Heart left ventricle (tissue), 16 donors: ENCODE measurements at regions not wholly inside any gene's neighbourhood (a gene's known extent, or its start where the extent isn't known, plus 50 kb on each side); places are given as distances from the start of the nearest gene placed in this dataset.

Experiments
- ATAC-seq, 4 donors: fragments of 200-7000 bp; cut with Tn5 transposase; one replicate each; pipeline ENCODE4 v1.9.1; 2020 to 2022; ENCODE audit warnings: moderate library complexity in 4 of 4, mild to moderate bottlenecking in 3 of 4, moderate number of reproducible peaks in 1 of 4
- DNase-seq, 5 donors: peaks; one replicate each; pipeline ENCODE4 v3.0.0-alpha.2; 2020
- H3K27ac ChIP-seq, 12 donors: fragments of 200-600 bp; sonication (generic) in 4 of 12; one replicate each; pipeline versions ENCODE4 v1.5.0 to v1.8.0; 2016 to 2022; ENCODE audit warnings: mild to moderate bottlenecking in 2 of 12
- H3K27me3 ChIP-seq, 9 donors: fragments of 200-600 bp; sonication (generic) in 2 of 9; one replicate each; pipeline versions ENCODE4 v1.5.1 to v1.8.0; 2016 to 2022; ENCODE audit warnings: mild to moderate bottlenecking in 3 of 9
- H3K36me3 ChIP-seq, 9 donors: fragments of 200-600 bp; sonication (generic) in 2 of 9; one replicate each; pipeline versions ENCODE4 v1.5.0 to v1.8.0; 2018 to 2022; ENCODE audit warnings: mild to moderate bottlenecking in 2 of 9
- H3K4me1 ChIP-seq, 12 donors: fragments of 200-600 bp; sonication (generic) in 4 of 12; one replicate each; pipeline versions ENCODE4 v1.5.0 to v1.8.0; 2016 to 2022; ENCODE audit warnings: mild to moderate bottlenecking in 3 of 12
- H3K4me3 ChIP-seq, 12 donors: fragments of 200-600 bp; sonication (generic) in 4 of 12; one replicate each; pipeline versions ENCODE4 v1.5.0 to v1.8.0; 2017 to 2022; ENCODE audit warnings: mild to moderate bottlenecking in 9 of 12, moderate library complexity in 4 of 12
- H3K9me3 ChIP-seq, 12 donors: fragments of 200-600 bp; sonication (generic) in 4 of 12; one replicate each; pipeline versions ENCODE4 v1.5.0 to v1.8.0; 2016 to 2022; ENCODE audit warnings: mild to moderate bottlenecking in 1 of 12
- POLR2A ChIP-seq, 2 donors: fragments of 450-650 bp; IDR thresholded peaks; one replicate each; pipeline ENCODE4 v1.6.1; 2017; ENCODE audit warnings: antibody characterized with exemption in 2 of 2, mild to moderate bottlenecking in 2 of 2, moderate library complexity in 2 of 2
- WGBS, 4 donors: extraction: QIAGEN DNeasy Blood & Tissue Kit in 2 of 4; methylation state at CpG; one replicate each; pipeline versions ENCODE4 v1.1.5 to v1.1.7; 2013 to 2018; 5-methylcytosine and 5-hydroxymethylcytosine counted together
- intact Hi-C, 10 donors: fragments of 100-400 bp; cut with DNase I; formaldehyde crosslinking; loops; one replicate each; pipeline versions ENCODE4 v1.11.1 to v1.14.2; 2022
- TF ChIP-seq, protein P1 (sequence below), 12 donors: fragments of 200-600 bp; sonication (generic) in 4 of 12; IDR thresholded peaks; one replicate each; pipeline versions ENCODE4 v1.5.0 to v1.8.0; 2018 to 2022; ENCODE audit warnings: antibody characterized with exemption in 12 of 12, mild to moderate bottlenecking in 5 of 12
- donor health status: ischemic (EF 13 %, LVEDD 7.1; RV severe dilation, severe dysfunction).
- donor health status: healthy with polysubstance abuse.
- donor health status: DM: no; HTN: yes; CAD: no.
- donor health status: DM: no; HTN: no; CAD: no.
- donor health status: ischemic (EF 25% LVEDD 6.9; RV normal size, moderate dysfunction).
- donor health status: ischemic (EF 25% LVEDD 5.7; RV mildly dilated, moderate dysfunction).
- donor health status: healthy.
- donor health status: DM: yes; HTN: yes; CAD: no.
- donor health status: ischemic (EF 35%, LVEDD 5.7; RV mildly dilated, moderate dysfunction).
- donor health status: nonischemic (EF 11% LVEDD 7.7; RV severe dilation, severe dysfunction).
- donor health status: DM: yes; HTN: yes; CAD: no.
- donor health status: PGD.
- donor health status: ischemic (EF 29% LVEDD 5.4; RV normal size, mild dysfunction).
- donor health status: nonischemic (EF 23%, LVEDD 6.1; RV moderate dilation, normal function).

DNA sequence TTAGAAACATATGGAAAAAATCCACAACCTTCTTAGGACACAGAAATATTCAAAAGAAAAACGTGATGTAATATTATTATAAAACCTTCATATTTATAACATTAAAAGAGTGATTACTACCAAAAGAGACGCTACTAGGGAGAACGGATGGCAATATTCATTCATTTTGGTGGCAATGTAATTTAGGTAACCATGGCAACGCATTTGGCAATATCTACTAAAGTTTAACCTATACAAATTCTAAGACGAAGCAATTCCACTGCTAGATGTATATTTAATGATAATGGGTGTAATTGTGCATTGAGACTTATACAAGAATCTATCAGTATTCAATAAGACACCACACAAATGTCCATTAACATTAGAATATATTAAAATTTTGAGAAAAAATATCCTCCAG lies 709.4 kb downstream of the ARAP2 start:
- Histone ChIP-seq H3K4me1 (no peaks in the 10 kb centered on the region), H3K36me3 (no peaks in the 10 kb centered on the region), H3K4me3 (no peak overlapping the region), H3K9me3 (peaks cover 0 to 7% (median 0%) of the 10 kb centered on the region in 12 donors), H3K27ac (no peak overlapping the region), H3K27me3 (no peaks in the 10 kb centered on the region)
- TF ChIP-seq, protein P1, sequence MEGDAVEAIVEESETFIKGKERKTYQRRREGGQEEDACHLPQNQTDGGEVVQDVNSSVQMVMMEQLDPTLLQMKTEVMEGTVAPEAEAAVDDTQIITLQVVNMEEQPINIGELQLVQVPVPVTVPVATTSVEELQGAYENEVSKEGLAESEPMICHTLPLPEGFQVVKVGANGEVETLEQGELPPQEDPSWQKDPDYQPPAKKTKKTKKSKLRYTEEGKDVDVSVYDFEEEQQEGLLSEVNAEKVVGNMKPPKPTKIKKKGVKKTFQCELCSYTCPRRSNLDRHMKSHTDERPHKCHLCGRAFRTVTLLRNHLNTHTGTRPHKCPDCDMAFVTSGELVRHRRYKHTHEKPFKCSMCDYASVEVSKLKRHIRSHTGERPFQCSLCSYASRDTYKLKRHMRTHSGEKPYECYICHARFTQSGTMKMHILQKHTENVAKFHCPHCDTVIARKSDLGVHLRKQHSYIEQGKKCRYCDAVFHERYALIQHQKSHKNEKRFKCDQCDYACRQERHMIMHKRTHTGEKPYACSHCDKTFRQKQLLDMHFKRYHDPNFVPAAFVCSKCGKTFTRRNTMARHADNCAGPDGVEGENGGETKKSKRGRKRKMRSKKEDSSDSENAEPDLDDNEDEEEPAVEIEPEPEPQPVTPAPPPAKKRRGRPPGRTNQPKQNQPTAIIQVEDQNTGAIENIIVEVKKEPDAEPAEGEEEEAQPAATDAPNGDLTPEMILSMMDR (IDR thresholded peaks at IDR 0.05): no peak
- TF ChIP-seq POLR2A (IDR thresholded peaks at IDR 0.05): no peak
- intact Hi-C loops: no loop called here
- ATAC-seq: no peak
- DNase-seq: no peak
- WGBS, 4 donors: 81 to 87% (median 86%) methylated on average over 5 of the region's 5 CpGs

DNA sequence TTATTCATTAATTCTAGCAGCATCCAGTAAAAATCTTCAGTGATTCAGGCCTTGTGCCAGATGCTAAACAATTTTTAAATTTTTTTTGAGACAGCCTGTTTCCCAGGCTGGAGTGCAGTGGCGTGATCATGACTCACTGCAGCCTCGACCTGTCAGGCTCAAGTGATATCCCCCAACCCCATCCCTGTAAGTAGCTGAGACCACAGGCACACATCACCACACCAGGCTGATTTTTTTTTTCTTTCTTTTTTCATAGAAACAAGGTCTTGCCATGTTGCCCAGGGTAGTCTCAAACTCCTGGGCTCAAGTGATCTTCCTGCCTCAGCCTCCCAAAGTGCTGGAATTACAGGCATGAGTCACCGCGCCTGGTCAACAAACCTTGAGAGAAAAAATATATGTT lies 705.5 kb downstream of the ARAP2 start:
- ATAC-seq (no peak), DNase-seq (no peak)
- no peak overlapping the region for H3K4me3 ChIP-seq
- intact Hi-C loops: no loop called here
- TF ChIP-seq, protein P1 (IDR thresholded peaks at IDR 0.05): no peak
- TF ChIP-seq POLR2A (IDR thresholded peaks at IDR 0.05): no peak
- no peaks in the 10 kb centered on the region for H3K4me1 ChIP-seq
- H3K27me3 ChIP-seq: no peaks in the 10 kb centered on the region
- 58 to 68% (median 62%) methylated on average over 4 of the region's 4 CpGs for WGBS, 4 donors
- peaks cover 0 to 14% (median 3%) of the 10 kb centered on the region in 12 donors for H3K9me3 ChIP-seq
- H3K36me3 ChIP-seq: no peaks in the 10 kb centered on the region
- no peak overlapping the region for H3K27ac ChIP-seq

DNA sequence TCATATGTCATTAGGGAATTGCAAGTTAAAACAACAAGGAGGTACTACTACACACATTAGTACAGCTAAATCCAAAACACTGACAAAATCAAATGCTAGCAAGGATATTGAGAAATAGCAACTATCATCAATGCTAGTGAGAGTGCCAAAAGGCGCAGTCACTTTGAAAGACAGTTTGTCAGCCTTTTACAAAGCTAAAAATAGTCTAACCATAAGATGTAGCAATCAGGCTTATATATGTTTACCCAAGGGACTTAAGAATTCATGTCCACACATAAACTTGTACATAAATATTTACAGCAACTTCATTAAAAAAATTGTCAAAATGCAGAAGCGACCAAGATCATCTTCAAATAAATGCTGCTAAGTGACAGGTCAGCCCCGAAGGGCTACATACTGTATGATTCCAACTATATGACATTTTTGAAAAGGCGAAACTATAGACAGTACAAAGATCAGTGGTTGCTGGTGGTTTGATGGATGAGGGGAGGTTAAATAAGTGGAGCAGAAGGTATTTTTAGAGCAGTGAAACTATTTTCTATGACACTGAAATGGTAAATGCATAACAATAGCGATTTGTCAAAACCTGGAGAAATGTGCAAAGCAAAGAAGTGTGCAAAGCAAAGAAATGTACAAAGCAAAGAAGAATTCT lies 704.8 kb downstream of the ARAP2 start:
- 78 to 82% (median 80%) methylated on average over 5 of the region's 5 CpGs for WGBS, 4 donors
- ATAC-seq (no peak), DNase-seq (no peak)
- Histone ChIP-seq H3K27me3 (no peaks in the 10 kb centered on the region), H3K27ac (no peak overlapping the region), H3K4me1 (no peaks in the 10 kb centered on the region), H3K9me3 (peaks cover 0 to 14% (median 3%) of the 10 kb centered on the region in 12 donors), H3K36me3 (no peaks in the 10 kb centered on the region), H3K4me3 (no peak overlapping the region)
- TF ChIP-seq POLR2A (IDR thresholded peaks at IDR 0.05): no peak
- intact Hi-C loops: no loop called here

DNA sequence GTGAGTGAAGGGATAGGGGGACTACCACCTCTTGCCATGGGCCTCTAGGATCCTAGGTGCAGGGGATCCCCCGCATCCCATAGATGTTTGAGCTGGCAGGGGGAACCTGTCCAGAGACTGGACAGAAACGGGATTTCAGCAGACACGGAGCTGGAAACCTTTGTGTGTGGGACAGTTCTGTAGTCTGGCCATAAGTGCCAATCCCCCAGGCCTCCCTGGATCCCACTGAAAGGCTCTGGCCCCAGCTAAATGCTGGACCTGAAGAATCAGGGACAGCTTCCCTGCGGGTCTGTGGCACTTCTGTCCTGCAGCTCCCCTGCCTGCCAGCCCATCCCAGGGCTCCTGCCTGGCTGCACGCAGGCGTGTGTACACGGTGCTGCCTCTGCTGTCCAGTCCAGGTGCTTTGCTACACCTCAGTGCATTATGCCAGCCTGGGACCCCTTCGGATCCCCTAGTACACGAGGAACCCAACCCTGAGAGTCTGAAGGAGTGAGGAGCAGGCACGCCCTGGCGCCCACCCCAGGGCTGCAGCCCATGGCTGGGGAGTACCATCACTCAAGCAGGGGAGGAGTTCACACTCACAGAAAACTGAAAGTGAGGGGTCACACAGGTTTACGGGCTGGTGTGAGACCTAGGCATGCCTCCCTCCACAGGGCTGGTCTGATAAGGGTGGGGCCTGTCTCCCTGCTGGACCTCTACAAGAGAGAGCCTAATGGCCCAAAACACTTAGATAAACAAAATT lies 703.0 kb downstream of the ARAP2 start:
- 81 to 83% (median 81%) methylated on average over 12 of the region's 12 CpGs for WGBS, 4 donors
- intact Hi-C loops: no loop called here
- H3K27ac ChIP-seq: no peak overlapping the region
- no peak overlapping the region for H3K4me3 ChIP-seq
- no peaks in the 10 kb centered on the region for H3K4me1 ChIP-seq
- H3K27me3 ChIP-seq: no peaks in the 10 kb centered on the region
- peaks cover 0 to 14% (median 5%) of the 10 kb centered on the region in 12 donors for H3K9me3 ChIP-seq
- DNase-seq (no peak), ATAC-seq (peak in 1 of 4 donors; percentile 38)
- no peaks in the 10 kb centered on the region for H3K36me3 ChIP-seq
- TF ChIP-seq, protein P1 (IDR thresholded peaks at IDR 0.05): no peak
- TF ChIP-seq POLR2A (IDR thresholded peaks at IDR 0.05): no peak
